ENCODE measurements at regions not wholly inside any gene's neighbourhood (a gene's known extent, or its start where the extent isn't known, plus 50 kb on each side); places are given as distances from the start of the nearest gene placed in this dataset.

- DNase-seq: no peak
Observed at GRCh38 chr1:230010603-230011332, 56.3 kb upstream of the GALNT2 start.

DNA sequence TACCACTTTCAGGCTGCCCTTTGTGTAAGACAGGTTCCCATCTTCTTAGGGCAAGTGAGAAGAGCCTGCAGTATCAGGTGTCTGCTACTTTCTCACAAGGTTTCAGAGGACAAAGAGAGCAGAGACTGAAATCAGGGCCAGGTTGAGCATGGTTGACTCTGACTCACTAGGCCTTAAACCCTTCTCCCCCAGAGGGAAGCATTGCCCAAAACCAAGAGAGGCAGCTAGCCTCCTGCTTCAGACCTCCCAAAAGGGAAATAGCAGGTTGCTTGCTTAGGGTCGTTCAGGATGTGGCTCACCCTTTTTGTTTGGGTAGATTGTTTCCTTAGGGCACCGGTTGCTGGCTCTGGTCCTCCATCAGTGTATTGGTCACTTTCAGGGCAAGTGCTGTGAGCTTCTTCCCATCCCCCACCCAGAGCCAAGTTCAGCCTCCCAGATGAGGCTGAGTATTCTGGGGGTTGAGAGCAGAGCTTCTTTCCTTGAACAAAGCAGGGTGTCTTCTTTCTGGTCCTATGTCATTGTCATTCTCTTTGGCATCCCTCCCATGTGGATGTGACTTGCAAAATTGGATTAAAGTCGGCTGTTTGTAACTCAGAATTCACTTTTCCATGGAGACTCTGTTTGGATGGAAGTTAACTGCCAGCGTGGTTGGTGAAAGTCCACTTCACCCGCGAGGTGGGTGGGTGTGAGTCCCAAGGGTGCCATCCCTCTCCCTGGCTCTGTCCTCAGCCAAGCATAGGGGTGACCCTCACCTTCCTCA lies 55.5 kb upstream of the GALNT2 start:
- DNase-seq: no peak

DNA sequence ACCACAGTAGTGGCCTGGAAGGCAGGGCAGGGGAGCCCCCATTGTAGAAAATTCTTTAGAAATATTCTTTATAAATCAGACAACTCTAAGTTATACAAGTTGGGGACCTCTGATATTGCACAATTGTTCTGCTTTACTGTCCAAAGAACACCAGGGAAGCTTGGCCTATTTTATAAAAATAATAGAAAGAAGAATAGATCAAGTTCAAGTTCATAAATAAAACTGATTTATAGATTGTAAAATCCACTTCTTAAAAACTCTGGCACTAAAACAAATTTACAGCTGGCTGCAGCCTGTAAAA lies 55.0 kb upstream of the GALNT2 start:
- DNase-seq: no peak

GRCh38 chr1:230012741-230013140 lies 54.3 kb upstream of the GALNT2 start:
- DNase-seq: no peak

GRCh38 chr1:230016159-230016558 lies 50.9 kb upstream of the GALNT2 start:
- DNase-seq: no peak
